ENCODE measurements at regions not wholly inside any gene's neighbourhood (a gene's known extent, or its start where the extent isn't known, plus 50 kb on each side); places are given as distances from the start of the nearest gene placed in this dataset.

- no peak for TF ChIP-seq YY1 (IDR thresholded peaks at IDR 0.05; ENCODE audit: low read depth)
- TF ChIP-seq EP300 (IDR thresholded peaks at IDR 0.05; ENCODE audit: borderline replicate concordance), result no peak
- no peak for TF ChIP-seq CEBPB (IDR thresholded peaks at IDR 0.05)
- TF ChIP-seq RAD21 (IDR thresholded peaks at IDR 0.05; ENCODE audit: low read depth), result no peak
Observed at GRCh38 chr2:176758426-176758825, 454.2 kb upstream of the HNRNPA3 start.
